ENCODE measurements at regions not wholly inside any gene's neighbourhood (a gene's known extent, or its start where the extent isn't known, plus 50 kb on each side); places are given as distances from the start of the nearest gene placed in this dataset.

GRCh38 chr4:186840771-186841301 lies 117.2 kb upstream of the FAT1 start (continued):
- TF ChIP-seq TAF7 (optimal IDR thresholded peaks at IDR 0.05; ENCODE audit: borderline replicate concordance, low read depth, low read length) (no peak), KDM5A (IDR thresholded peaks at IDR 0.05; ENCODE audit: low read length) (no peak), USF2 (IDR thresholded peaks at IDR 0.05; ENCODE audit: low read length) (no peak)

All from H1 (cell line).